Muscle layer of colon (tissue), 2 donors: ENCODE measurements at regions not wholly inside any gene's neighbourhood (a gene's known extent, or its start where the extent isn't known, plus 50 kb on each side); places are given as distances from the start of the nearest gene placed in this dataset.

ENCODE experiments used
- H3K27ac ChIP-seq: one replicate; pipeline ENCODE4 v1.7.0; 2013; ENCODE audit warnings: low read depth, mild to moderate bottlenecking, low read length, moderate library complexity
- H3K27me3 ChIP-seq, 2 donors: one replicate each; pipeline ENCODE4 v1.7.0; 2013; ENCODE audit warnings: low read length in 2 of 2, mild to moderate bottlenecking in 2 of 2; ENCODE audit not compliant: insufficient read depth in 2 of 2, control insufficient read depth in 1 of 2
- H3K36me3 ChIP-seq: one replicate; pipeline ENCODE4 v1.7.0; 2013; ENCODE audit warnings: mild to moderate bottlenecking, low read length; ENCODE audit not compliant: insufficient read depth
- H3K4me1 ChIP-seq: one replicate; pipeline ENCODE4 v1.7.0; 2013; ENCODE audit warnings: mild to moderate bottlenecking, low read length; ENCODE audit not compliant: insufficient read depth
- H3K4me3 ChIP-seq, 2 donors: one replicate each; pipeline ENCODE4 v1.7.0; 2013; ENCODE audit warnings: low read length in 2 of 2, low read depth in 1 of 2, mild to moderate bottlenecking in 1 of 2, moderate library complexity in 1 of 2
- H3K9ac ChIP-seq: one replicate; pipeline ENCODE4 v1.7.0; 2013; ENCODE audit warnings: low read length
- H3K9me3 ChIP-seq: one replicate; pipeline ENCODE4 v1.7.0; 2013; ENCODE audit warnings: mild to moderate bottlenecking, low read length
- donor health status: abdominal sarcoma.
- donor health status: Adenocarcinoma of cecum.

- Histone ChIP-seq H3K36me3 (no peaks in the 10 kb centered on the region), H3K27ac (no peak overlapping the region), H3K9ac (no peak overlapping the region), H3K27me3 (no peaks in the 10 kb centered on the region), H3K9me3 (no peaks in the 10 kb centered on the region), H3K4me3 (no peak overlapping the region), H3K4me1 (peaks cover 17% of the 10 kb centered on the region)
Measured at GRCh38 chr1:234928642-234929041, 200.0 kb downstream of the TOMM20 start.

- no peak overlapping the region for H3K9ac ChIP-seq
- H3K4me1 ChIP-seq = peaks cover 15% of the 10 kb centered on the region
- H3K27ac ChIP-seq = no peak overlapping the region
- H3K9me3 ChIP-seq = no peaks in the 10 kb centered on the region
- H3K36me3 ChIP-seq = no peaks in the 10 kb centered on the region
- no peaks in the 10 kb centered on the region for H3K27me3 ChIP-seq
- no peak overlapping the region for H3K4me3 ChIP-seq
Measured at GRCh38 chr1:234927971-234928640, 200.5 kb downstream of the TOMM20 start.

- H3K9ac ChIP-seq = no peak overlapping the region
Measured at GRCh38 chr1:234927312-234927970, 201.2 kb downstream of the TOMM20 start.

GRCh38 chr1:234926559-234927311 lies 201.9 kb downstream of the TOMM20 start:
- peaks cover 12% of the 10 kb centered on the region for H3K4me1 ChIP-seq
- H3K27me3 ChIP-seq = no peaks in the 10 kb centered on the region
- no peaks in the 10 kb centered on the region for H3K9me3 ChIP-seq
- no peak overlapping the region for H3K27ac ChIP-seq
- H3K36me3 ChIP-seq = no peaks in the 10 kb centered on the region
- no peak overlapping the region for H3K9ac ChIP-seq
- H3K4me3 ChIP-seq = no peak overlapping the region

More at GRCh38 chr1:234927312-234927970, 201.2 kb downstream of the TOMM20 start:
- Histone ChIP-seq H3K27me3 (no peaks in the 10 kb centered on the region), H3K9me3 (no peaks in the 10 kb centered on the region), H3K36me3 (no peaks in the 10 kb centered on the region), H3K27ac (no peak overlapping the region), H3K4me3 (no peak overlapping the region), H3K4me1 (peaks cover 12% of the 10 kb centered on the region)

- no peaks in the 10 kb centered on the region for H3K9me3 ChIP-seq
- H3K4me1 ChIP-seq = peaks cover 12% of the 10 kb centered on the region
- H3K9ac ChIP-seq = no peak overlapping the region
- no peaks in the 10 kb centered on the region for H3K27me3 ChIP-seq
- no peak overlapping the region for H3K4me3 ChIP-seq
- no peak overlapping the region for H3K27ac ChIP-seq
- H3K36me3 ChIP-seq = no peaks in the 10 kb centered on the region
Measured at GRCh38 chr1:234926264-234926558, 202.4 kb downstream of the TOMM20 start.

- no peaks in the 10 kb centered on the region for H3K9me3 ChIP-seq
- no peak overlapping the region for H3K9ac ChIP-seq
- no peaks in the 10 kb centered on the region for H3K36me3 ChIP-seq
- H3K27ac ChIP-seq = peak overlapping the region; percentile 1
- peaks cover 12% of the 10 kb centered on the region for H3K4me1 ChIP-seq
- H3K27me3 ChIP-seq = no peaks in the 10 kb centered on the region
- no peak overlapping the region for H3K4me3 ChIP-seq
Measured at GRCh38 chr1:234925440-234926263, 203.0 kb downstream of the TOMM20 start.

GRCh38 chr1:234924450-234925355 lies 203.9 kb downstream of the TOMM20 start:
- Histone ChIP-seq H3K4me1 (peaks cover 13% of the 10 kb centered on the region), H3K9me3 (no peaks in the 10 kb centered on the region), H3K9ac (no peak overlapping the region), H3K4me3 (no peak overlapping the region), H3K36me3 (no peaks in the 10 kb centered on the region), H3K27ac (no peak overlapping the region), H3K27me3 (no peaks in the 10 kb centered on the region)

- Histone ChIP-seq H3K9me3 (no peaks in the 10 kb centered on the region), H3K9ac (no peak overlapping the region), H3K4me1 (peaks cover 24% of the 10 kb centered on the region), H3K27ac (no peak overlapping the region), H3K36me3 (no peaks in the 10 kb centered on the region), H3K4me3 (no peak overlapping the region), H3K27me3 (no peaks in the 10 kb centered on the region)
Measured at GRCh38 chr1:234923626-234924025, 205.0 kb downstream of the TOMM20 start.

GRCh38 chr1:234922987-234923386 lies 205.7 kb downstream of the TOMM20 start:
- Histone ChIP-seq H3K4me3 (no peak overlapping the region), H3K9ac (no peak overlapping the region), H3K9me3 (no peaks in the 10 kb centered on the region), H3K36me3 (no peaks in the 10 kb centered on the region), H3K4me1 (peaks cover 30% of the 10 kb centered on the region), H3K27ac (no peak overlapping the region), H3K27me3 (no peaks in the 10 kb centered on the region)

GRCh38 chr1:234921266-234922062 lies 207.2 kb downstream of the TOMM20 start:
- no peaks in the 10 kb centered on the region for H3K9me3 ChIP-seq
- no peak overlapping the region for H3K4me3 ChIP-seq
- H3K27me3 ChIP-seq = no peaks in the 10 kb centered on the region
- no peak overlapping the region for H3K27ac ChIP-seq
- H3K9ac ChIP-seq = no peak overlapping the region
- peaks cover 33% of the 10 kb centered on the region for H3K4me1 ChIP-seq
- H3K36me3 ChIP-seq = no peaks in the 10 kb centered on the region
